OCI-LY7 (cell line): ENCODE measurements at regions not wholly inside any gene's neighbourhood (a gene's known extent, or its start where the extent isn't known, plus 50 kb on each side); places are given as distances from the start of the nearest gene placed in this dataset.

Experiments
- EZH2phosphoT487 ChIP-seq: fragments of 200-600 bp; sonication (generic); IDR thresholded peaks from 2 replicates; pipeline ENCODE4 v1.6.1; 2018; ENCODE audit warnings: low read depth, borderline replicate concordance, mild to moderate bottlenecking, mixed run types, antibody characterized with exemption, low read length, moderate library complexity, mixed read lengths
- TF ChIP-seq, protein P1 (sequence below): fragments of 200-600 bp; sonication (generic); conservative IDR thresholded peaks from 2 replicates; pipeline ENCODE4 v1.5.1; 2014; ENCODE audit warnings: mild to moderate bottlenecking, antibody characterized with exemption, low read length, moderate library complexity, mixed read lengths

DNA sequence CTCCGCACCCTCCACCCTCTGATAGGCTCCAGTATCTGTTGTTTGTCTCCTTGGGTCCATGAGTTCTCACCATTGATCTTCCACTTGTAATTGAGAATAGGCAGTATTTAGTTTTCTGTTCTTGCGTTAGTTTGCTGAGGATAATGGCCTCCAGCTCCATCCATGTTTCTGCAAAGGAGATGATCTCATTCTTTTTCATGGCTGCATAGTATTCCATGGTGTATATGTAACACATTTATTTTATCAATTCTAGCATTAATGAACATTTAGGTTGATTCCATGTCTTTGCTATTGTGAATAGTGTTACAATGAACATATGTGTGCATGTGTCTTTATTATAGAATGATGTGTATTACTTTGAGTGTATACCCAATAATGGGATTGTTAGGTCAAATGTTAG is 814.6 kb upstream of the FRG1 start:
- TF ChIP-seq, protein P1, sequence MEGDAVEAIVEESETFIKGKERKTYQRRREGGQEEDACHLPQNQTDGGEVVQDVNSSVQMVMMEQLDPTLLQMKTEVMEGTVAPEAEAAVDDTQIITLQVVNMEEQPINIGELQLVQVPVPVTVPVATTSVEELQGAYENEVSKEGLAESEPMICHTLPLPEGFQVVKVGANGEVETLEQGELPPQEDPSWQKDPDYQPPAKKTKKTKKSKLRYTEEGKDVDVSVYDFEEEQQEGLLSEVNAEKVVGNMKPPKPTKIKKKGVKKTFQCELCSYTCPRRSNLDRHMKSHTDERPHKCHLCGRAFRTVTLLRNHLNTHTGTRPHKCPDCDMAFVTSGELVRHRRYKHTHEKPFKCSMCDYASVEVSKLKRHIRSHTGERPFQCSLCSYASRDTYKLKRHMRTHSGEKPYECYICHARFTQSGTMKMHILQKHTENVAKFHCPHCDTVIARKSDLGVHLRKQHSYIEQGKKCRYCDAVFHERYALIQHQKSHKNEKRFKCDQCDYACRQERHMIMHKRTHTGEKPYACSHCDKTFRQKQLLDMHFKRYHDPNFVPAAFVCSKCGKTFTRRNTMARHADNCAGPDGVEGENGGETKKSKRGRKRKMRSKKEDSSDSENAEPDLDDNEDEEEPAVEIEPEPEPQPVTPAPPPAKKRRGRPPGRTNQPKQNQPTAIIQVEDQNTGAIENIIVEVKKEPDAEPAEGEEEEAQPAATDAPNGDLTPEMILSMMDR: no peak
- no peak for TF ChIP-seq EZH2phosphoT487
